ENCODE measurements at regions not wholly inside any gene's neighbourhood (a gene's known extent, or its start where the extent isn't known, plus 50 kb on each side); places are given as distances from the start of the nearest gene placed in this dataset.

- Histone ChIP-seq H2BK20ac (ENCODE audit: low read depth, low read length, poor library complexity, severe bottlenecking) (no peak overlapping the region), H3T11ph (ENCODE audit: low read length) (no peak overlapping the region), H3K56ac (ENCODE audit: insufficient read length, low read depth, low read length) (no peak overlapping the region), H4K20me1 (ENCODE audit: control insufficient read depth, insufficient read depth, insufficient read length) (no peaks in the 10 kb centered on the region), H3K9ac (ENCODE audit: extremely low read depth, insufficient read length, low read length) (no peak overlapping the region), H2BK15ac (ENCODE audit: low read depth, low read length) (no peak overlapping the region), H2BK120ac (ENCODE audit: low read depth, low read length, poor library complexity, severe bottlenecking) (no peak overlapping the region), H2BK12ac (ENCODE audit: insufficient read length, low read depth, low read length) (no peak overlapping the region), H3K23ac (ENCODE audit: insufficient read length, low read depth, low read length) (no peak overlapping the region), H3K79me1 (ENCODE audit: insufficient read depth, low read depth, low read length, poor library complexity, severe bottlenecking) (no peaks in the 10 kb centered on the region), H3K9me3 (ENCODE audit: control insufficient read depth, low read depth, low read length) (no peaks in the 10 kb centered on the region), H2AK5ac (ENCODE audit: insufficient read length, low read length) (no peak overlapping the region), H3K27me3 (ENCODE audit: insufficient read depth, low read length) (no peaks in the 10 kb centered on the region), H3K14ac (ENCODE audit: insufficient read depth, low read length) (no peak overlapping the region), H3K18ac (ENCODE audit: insufficient read length, low read depth, low read length) (no peak overlapping the region), H3K27ac (ENCODE audit: insufficient read length, low read depth, low read length) (no peak overlapping the region), H3K79me2 (ENCODE audit: insufficient read depth, low read length) (no peaks in the 10 kb centered on the region), H4K8ac (replicated peaks; ENCODE audit: insufficient read length, low read depth, low read length) (no peak overlapping the region), H3K4ac (ENCODE audit: low read depth, low read length) (no peak overlapping the region), H3K23me2 (ENCODE audit: insufficient read length, low read depth, low read length, poor library complexity, severe bottlenecking) (no peaks in the 10 kb centered on the region), H2BK5ac (ENCODE audit: insufficient read length, low read length) (no peak overlapping the region), H3K4me2 (ENCODE audit: insufficient read depth, insufficient read length, low read length) (no peak overlapping the region), H4K91ac (ENCODE audit: insufficient read length, low read depth, low read length) (no peak overlapping the region), H4K5ac (ENCODE audit: insufficient read length, low read depth, low read length) (no peak overlapping the region), H2AFZ (ENCODE audit: low read length) (no peak overlapping the region), H3K4me1 (ENCODE audit: insufficient read depth, low read length) (peaks cover 13% of the 10 kb centered on the region; the same call in 1 of the 2 replicates)
- no peak for DNase-seq
- peaks cover 3 to 11% (median 6%) of the 10 kb centered on the region in 3 experiments; a peak in 6 of 7 replicates for H3K36me3 Mint-ChIP-seq (ENCODE audit: insufficient read depth in 1 of 3, low read depth in 3 of 3)
- H3K4me3 Mint-ChIP-seq, result no peak overlapping the region
- TF ChIP-seq, protein P1, sequence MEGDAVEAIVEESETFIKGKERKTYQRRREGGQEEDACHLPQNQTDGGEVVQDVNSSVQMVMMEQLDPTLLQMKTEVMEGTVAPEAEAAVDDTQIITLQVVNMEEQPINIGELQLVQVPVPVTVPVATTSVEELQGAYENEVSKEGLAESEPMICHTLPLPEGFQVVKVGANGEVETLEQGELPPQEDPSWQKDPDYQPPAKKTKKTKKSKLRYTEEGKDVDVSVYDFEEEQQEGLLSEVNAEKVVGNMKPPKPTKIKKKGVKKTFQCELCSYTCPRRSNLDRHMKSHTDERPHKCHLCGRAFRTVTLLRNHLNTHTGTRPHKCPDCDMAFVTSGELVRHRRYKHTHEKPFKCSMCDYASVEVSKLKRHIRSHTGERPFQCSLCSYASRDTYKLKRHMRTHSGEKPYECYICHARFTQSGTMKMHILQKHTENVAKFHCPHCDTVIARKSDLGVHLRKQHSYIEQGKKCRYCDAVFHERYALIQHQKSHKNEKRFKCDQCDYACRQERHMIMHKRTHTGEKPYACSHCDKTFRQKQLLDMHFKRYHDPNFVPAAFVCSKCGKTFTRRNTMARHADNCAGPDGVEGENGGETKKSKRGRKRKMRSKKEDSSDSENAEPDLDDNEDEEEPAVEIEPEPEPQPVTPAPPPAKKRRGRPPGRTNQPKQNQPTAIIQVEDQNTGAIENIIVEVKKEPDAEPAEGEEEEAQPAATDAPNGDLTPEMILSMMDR (conservative IDR thresholded peaks at IDR 0.05), result no peak
- no peak overlapping the region for H3K27ac Mint-ChIP-seq
- peaks cover 21 to 33% of the 10 kb centered on the region in 2 experiments for H3K4me1 Mint-ChIP-seq
- 0 out of 2 replicates have a peak, but pooled peaks cover 3% of the 10 kb centered on the region for H3K27me3 Mint-ChIP-seq (ENCODE audit: low read depth)
- peaks cover 9 to 10% of the 10 kb centered on the region in 2 experiments; a peak in 4 of 5 replicates for H3K9me3 Mint-ChIP-seq
These were observed 833.8 kb downstream of the GRID1 start for GRCh38 chr10:85532773-85533172.

Measured in H9 (cell line).